H1 (cell line): ENCODE measurements at regions not wholly inside any gene's neighbourhood (a gene's known extent, or its start where the extent isn't known, plus 50 kb on each side); places are given as distances from the start of the nearest gene placed in this dataset.

ENCODE experiments used
- CTCF ChIA-PET: fragments of 300-600 bp; sonication (Branson Sonifier 250); formaldehyde crosslinking; loops from one replicate; lab custom pipeline; 2021; ENCODE audit not compliant: partially characterized antibody; lab: Charles Lee
- POLR2A ChIA-PET: fragments of 300-600 bp; sonication (Branson Sonifier 250); formaldehyde crosslinking; loops from one replicate; lab custom pipeline; 2021; ENCODE audit warnings: inconsistent platforms; ENCODE audit not compliant: partially characterized antibody; lab: Charles Lee
- DNase-seq, 2 experiments: peaks; one replicate each; pipeline versions ENCODE4 v3.0.0 to v3.0.0-alpha.2; 2010 to 2022; ENCODE audit warnings: low spot score in 2 of 2, low read depth in 1 of 2, mixed read lengths in 1 of 2
- FAIRE-seq: peaks from 2 replicates; lab custom pipeline; 2011; peaks lifted over from hg19 to GRCh38; lab: Jason Lieb, UNC
- H2AFZ ChIP-seq: 2 replicates; pipeline ENCODE4 v1.8.1; 2012; ENCODE audit warnings: low read length, inconsistent platforms
- H2AK5ac ChIP-seq: 2 replicates; pipeline ENCODE4 v1.6.1; 2013; ENCODE audit warnings: low read depth, low read length
- H2BK120ac ChIP-seq: replicated peaks from 2 replicates; pipeline ENCODE3; 2013; ENCODE audit warnings: low read depth, low read length, inconsistent platforms
- H2BK12ac ChIP-seq: 2 replicates; pipeline ENCODE4 v1.6.1; 2013; ENCODE audit warnings: low read depth, low read length
- H2BK15ac ChIP-seq: 2 replicates; pipeline ENCODE4 v1.6.1; 2013; ENCODE audit warnings: low read length
- H2BK20ac ChIP-seq: 2 replicates; pipeline ENCODE4 v1.6.1; 2013; ENCODE audit warnings: low read length
- H2BK5ac ChIP-seq: 2 replicates; pipeline ENCODE4 v1.6.1; 2013; ENCODE audit warnings: low read depth, low read length
- H3K14ac ChIP-seq: 2 replicates; pipeline ENCODE4 v1.6.1; 2013; ENCODE audit warnings: inconsistent platforms; ENCODE audit not compliant: insufficient read length
- H3K18ac ChIP-seq: 2 replicates; pipeline ENCODE4 v1.6.1; 2013; ENCODE audit warnings: low read length; ENCODE audit errors: extremely low read depth
- H3K23ac ChIP-seq: 2 replicates; pipeline ENCODE4 v1.6.1; 2013; ENCODE audit warnings: inconsistent platforms; ENCODE audit not compliant: insufficient read length
- H3K23me2 ChIP-seq: 2 replicates; pipeline ENCODE4 v1.6.1; 2013; ENCODE audit warnings: low read depth, low read length
- H3K27ac ChIP-seq: 2 replicates; pipeline ENCODE4 v1.6.1; 2011; ENCODE audit warnings: low read depth, low read length, inconsistent platforms
- H3K27me3 ChIP-seq, 4 experiments: replicated peaks in 1 of 4; 1 replicate in 1 of 4; 2 replicates in 3 of 4; pipeline versions ENCODE4 v1.6.1 to v1.8.1; 2011 to 2013; ENCODE audit warnings: low read length in 3 of 4, mild to moderate bottlenecking in 3 of 4, inconsistent platforms in 2 of 4, mixed read lengths in 2 of 4, moderate library complexity in 1 of 4; ENCODE audit not compliant: control insufficient read depth in 3 of 4, insufficient read depth in 3 of 4; ENCODE audit errors: extremely low read depth in 1 of 4
- H3K36me3 ChIP-seq, 4 experiments: 2 replicates each; pipeline versions ENCODE4 v1.6.1 to v1.8.1; 2011 to 2013; ENCODE audit warnings: mild to moderate bottlenecking in 4 of 4, low read length in 3 of 4, moderate library complexity in 2 of 4, control low read depth in 1 of 4, inconsistent platforms in 1 of 4; ENCODE audit not compliant: insufficient read depth in 4 of 4, control insufficient read depth in 2 of 4
- H3K4ac ChIP-seq: replicated peaks from 2 replicates; pipeline ENCODE3; 2013; ENCODE audit warnings: low read length, low read depth, mixed read lengths, inconsistent platforms; ENCODE audit not compliant: insufficient read length
- H3K4me1 ChIP-seq, 4 experiments: replicated peaks in 1 of 4; 1 replicate in 1 of 4; 2 replicates in 3 of 4; pipeline versions ENCODE4 v1.6.1 to v1.8.1; 2011 to 2013; ENCODE audit warnings: low read length in 3 of 4, inconsistent platforms in 2 of 4, mixed read lengths in 1 of 4; ENCODE audit not compliant: insufficient read depth in 4 of 4, control insufficient read depth in 3 of 4
- H3K4me2 ChIP-seq, 2 experiments: 2 replicates each; pipeline versions ENCODE4 v1.6.1 to v1.8.1; 2011 to 2013; ENCODE audit warnings: low read depth in 2 of 2, low read length in 2 of 2, control low read depth in 1 of 2, inconsistent platforms in 1 of 2, mild to moderate bottlenecking in 1 of 2; ENCODE audit not compliant: insufficient read depth in 1 of 2
- H3K4me3 ChIP-seq, 4 experiments: fragments of 200-600, 300-600 bp in 1 of 4; sonication (generic), shearing (Covaris generic), sonication (Bioruptor Twin) in 1 of 4; 2 replicates each; pipeline versions ENCODE4 v1.5.1 to v1.8.1; 2011 to 2016; ENCODE audit warnings: low read length in 4 of 4, low read depth in 3 of 4, control low read depth in 2 of 4, inconsistent platforms in 2 of 4, mild to moderate bottlenecking in 2 of 4, mixed read lengths in 1 of 4, moderate library complexity in 1 of 4; ENCODE audit not compliant: insufficient read depth in 2 of 4; ENCODE audit errors: extremely low read depth in 1 of 4
- H3K56ac ChIP-seq: replicated peaks from 2 replicates; pipeline ENCODE3; 2013; ENCODE audit warnings: low read depth, mild to moderate bottlenecking, mixed read lengths, low read length, inconsistent platforms; ENCODE audit not compliant: insufficient read length
- H3K79me1 ChIP-seq: 2 replicates; pipeline ENCODE4 v1.6.1; 2013; ENCODE audit warnings: low read depth, low read length, control low read depth
- H3K79me2 ChIP-seq, 2 experiments: 2 replicates each; pipeline versions ENCODE4 v1.6.1 to v1.8.1; 2012 to 2013; ENCODE audit warnings: low read length in 2 of 2, mild to moderate bottlenecking in 2 of 2, inconsistent platforms in 1 of 2; ENCODE audit not compliant: insufficient read depth in 2 of 2, control insufficient read depth in 1 of 2
- H3K9ac ChIP-seq, 4 experiments: replicated peaks in 1 of 4; 1 replicate in 1 of 4; 2 replicates in 3 of 4; pipeline versions ENCODE4 v1.6.1 to v1.8.1; 2011 to 2013; ENCODE audit warnings: low read depth in 3 of 4, low read length in 3 of 4, control low read depth in 2 of 4, mild to moderate bottlenecking in 2 of 4, moderate library complexity in 2 of 4, inconsistent platforms in 1 of 4; ENCODE audit errors: extremely low read depth in 1 of 4
- H3K9me3 ChIP-seq, 2 experiments: 2 replicates each; pipeline versions ENCODE4 v1.6.1 to v1.8.1; 2012 to 2013; ENCODE audit warnings: mild to moderate bottlenecking in 2 of 2, moderate library complexity in 2 of 2, control low read depth in 1 of 2, inconsistent platforms in 1 of 2, low read depth in 1 of 2, low read length in 1 of 2, mixed read lengths in 1 of 2; ENCODE audit not compliant: insufficient read depth in 2 of 2
- H4K20me1 ChIP-seq, 2 experiments: replicated peaks in 1 of 2; 2 replicates each; pipeline versions ENCODE3 to v1.8.1; 2011 to 2013; ENCODE audit warnings: inconsistent platforms in 2 of 2, low read length in 2 of 2, mild to moderate bottlenecking in 1 of 2; ENCODE audit not compliant: insufficient read depth in 2 of 2, control insufficient read depth in 1 of 2
- H4K5ac ChIP-seq: 2 replicates; pipeline ENCODE4 v1.6.1; 2013; ENCODE audit warnings: low read length, low read depth, mixed read lengths, inconsistent platforms; ENCODE audit not compliant: insufficient read length
- H4K8ac ChIP-seq: 2 replicates; pipeline ENCODE4 v1.8.0; 2013; ENCODE audit warnings: mild to moderate bottlenecking, moderate library complexity, low read length, inconsistent platforms; ENCODE audit not compliant: insufficient read depth; ENCODE audit errors: extremely low read depth
- H4K91ac ChIP-seq: replicated peaks from 2 replicates; pipeline ENCODE3; 2013; ENCODE audit warnings: low read length, mixed read lengths, inconsistent platforms; ENCODE audit not compliant: insufficient read length
- ATF2 ChIP-seq: IDR thresholded peaks from 2 replicates; pipeline ENCODE4 v1.6.1; 2012; ENCODE audit warnings: low read length, inconsistent platforms
- CTBP2 ChIP-seq: IDR thresholded peaks from 2 replicates; pipeline ENCODE4 v1.7.0; 2011; ENCODE audit warnings: borderline replicate concordance, mild to moderate bottlenecking, moderate library complexity, mixed read lengths, low read length; ENCODE audit not compliant: insufficient read depth, insufficient read length
- EP300 ChIP-seq, 2 experiments: IDR thresholded peaks; 1 replicate in 1 of 2; 2 replicates in 1 of 2; pipeline ENCODE4 v1.6.1; 2011 to 2012; ENCODE audit warnings: low read depth in 2 of 2, low read length in 2 of 2, mild to moderate bottlenecking in 2 of 2, borderline replicate concordance in 1 of 2, inconsistent platforms in 1 of 2, moderate library complexity in 1 of 2
- HDAC2 ChIP-seq, 2 experiments: fragments of 300-600 bp in 1 of 2; sonication (generic) in 1 of 2; IDR thresholded peaks; 2 replicates each; pipeline ENCODE4 v1.6.1; 2011 to 2012; ENCODE audit warnings: low read depth in 2 of 2, low read length in 2 of 2, mild to moderate bottlenecking in 2 of 2, moderate library complexity in 2 of 2, borderline replicate concordance in 1 of 2, inconsistent platforms in 1 of 2
- JUN ChIP-seq: IDR thresholded peaks from 2 replicates; pipeline ENCODE4 v1.6.1; 2011; ENCODE audit warnings: low read depth, mild to moderate bottlenecking, improper control_type of control experiment, low read length
- PHF8 ChIP-seq: fragments of 200-600 bp; sonication (generic); conservative IDR thresholded peaks from 2 replicates; pipeline ENCODE4 v1.7.1; 2012; ENCODE audit warnings: low read depth, mild to moderate bottlenecking, inconsistent platforms, low read length, moderate library complexity
- POU5F1 ChIP-seq: IDR thresholded peaks from 2 replicates; pipeline ENCODE4 v1.6.1; 2011; ENCODE audit warnings: low read depth, mild to moderate bottlenecking, low read length, moderate library complexity
- RFX5 ChIP-seq: IDR thresholded peaks from 2 replicates; pipeline ENCODE4 v1.6.1; 2011; ENCODE audit warnings: low read depth, low read length, improper control_type of control experiment, borderline replicate concordance
- TAF7 ChIP-seq: optimal IDR thresholded peaks from 2 replicates; pipeline ENCODE3; 2011; ENCODE audit warnings: low read depth, mild to moderate bottlenecking, inconsistent platforms, low read length, moderate library complexity, borderline replicate concordance
- TBP ChIP-seq: IDR thresholded peaks from 2 replicates; pipeline ENCODE4 v1.6.1; 2011; ENCODE audit warnings: low read depth, low read length, improper control_type of control experiment
- YY1 ChIP-seq: IDR thresholded peaks from 2 replicates; pipeline ENCODE4 v1.6.1; 2011; ENCODE audit warnings: low read depth, mild to moderate bottlenecking, low read length
- ZNF274 ChIP-seq: IDR thresholded peaks from 2 replicates; pipeline ENCODE4 v1.7.0; 2012; ENCODE audit warnings: low read length, borderline replicate concordance; ENCODE audit errors: extremely low read depth
- WGBS, 2 experiments: shearing (Covaris generic) in 1 of 2; methylation state at CpG; one replicate each; pipeline versions ENCODE4 v1.1.6 to v1.1.7; 2013 to 2015; ENCODE audit warnings: low lambda C conversion rate in 2 of 2, mixed read lengths in 2 of 2, inconsistent platforms in 1 of 2, low coverage in 1 of 2, missing lambda C conversion rate in 1 of 2; ENCODE audit not compliant: insufficient replicate concordance in 2 of 2, insufficient coverage in 1 of 2, insufficient read length in 1 of 2; ENCODE audit errors: extremely low coverage in 1 of 2, missing lambda C conversion rate in 1 of 2; 5-methylcytosine and 5-hydroxymethylcytosine counted together

- Histone ChIP-seq H3K36me3 (no peaks in the 10 kb centered on the region), H4K8ac (no peak overlapping the region), H3K23ac (no peak overlapping the region), H2BK15ac (no peak overlapping the region), H3K4me1 (no peaks in the 10 kb centered on the region), H3K4ac (no peak overlapping the region), H2AFZ (no peak overlapping the region), H3K27me3 (no peaks in the 10 kb centered on the region), H3K79me2 (no peaks in the 10 kb centered on the region), H3K9me3 (no peaks in the 10 kb centered on the region), H3K4me2 (no peak overlapping the region), H3K9ac (no peak overlapping the region), H2BK12ac (peak overlapping the region; percentile 27; the same call in 1 of the 2 replicates), H3K79me1 (no peaks in the 10 kb centered on the region), H2BK120ac (no peak overlapping the region), H3K27ac (no peak overlapping the region), H2BK20ac (no peak overlapping the region), H3K4me3 (no peak overlapping the region), H3K14ac (no peak overlapping the region), H4K91ac (no peak overlapping the region), H3K23me2 (no peaks in the 10 kb centered on the region), H3K18ac (no peak overlapping the region), H2BK5ac (no peak overlapping the region), H2AK5ac (no peak overlapping the region), H4K20me1 (no peaks in the 10 kb centered on the region), H4K5ac (no peak overlapping the region), H3K56ac (no peak overlapping the region)
- no peak for FAIRE-seq
- 86% methylated on average over 3 of the region's 3 CpGs; no CpG with 5 or more reads in 1 of the 2 experiments for WGBS, 2 experiments
- ChIA-PET CTCF (interaction anchor here (0.6 to 4.2 kb wide), 19 partner anchors 9 to 912 kb away, joined by 3 to 43 read pairs (median 3); partner anchors contain the start of gene HTR1E), POLR2A (interaction anchor here (1.0 kb wide), 1 partner anchor 78 kb away, joined by 3 read pairs; the partner anchor contains the start of gene HTR1E)
- no peak for DNase-seq
- TF ChIP-seq ZNF274 (no peak), TAF7 (no peak), CTBP2 (no peak), PHF8 (no peak), TBP (no peak), HDAC2 (IDR thresholded peaks at IDR 0.05; ENCODE audit: borderline replicate concordance in 1 of 2, low read depth in 2 of 2, low read length in 2 of 2) (no peak), YY1 (no peak), EP300 (IDR thresholded peaks at IDR 0.05; ENCODE audit: borderline replicate concordance in 1 of 2, low read depth in 2 of 2, low read length in 2 of 2) (no peak), RFX5 (no peak), POU5F1 (no peak), ATF2 (no peak), JUN (no peak)
Measured at GRCh38 chr6:86858970-86859369, 78.4 kb upstream of the HTR1E start.
